ENCODE measurements at regions not wholly inside any gene's neighbourhood (a gene's known extent, or its start where the extent isn't known, plus 50 kb on each side); places are given as distances from the start of the nearest gene placed in this dataset.

DNA sequence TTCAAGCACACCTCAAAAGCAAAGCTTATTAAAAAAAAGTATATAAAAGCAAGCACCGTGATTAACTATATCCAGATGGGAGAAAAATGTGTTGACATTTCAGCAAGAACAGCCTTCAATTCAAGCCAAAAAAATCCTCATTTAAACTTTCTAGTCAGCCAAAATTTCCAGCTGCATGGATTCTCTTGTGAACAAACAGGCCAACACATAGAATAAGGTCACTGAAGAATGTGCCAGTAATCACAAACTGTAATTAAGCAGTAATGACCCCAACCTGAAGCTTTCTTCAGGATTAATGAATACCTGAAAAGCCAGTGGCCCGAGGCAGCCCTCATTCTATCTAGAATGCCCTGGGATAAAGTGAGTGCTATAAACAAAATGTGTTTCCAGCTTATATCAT is 130.7 kb upstream of the KCNMB2 start:
- TF ChIP-seq ZFP30 (CRISPR knock-in tag; IDR thresholded peaks at IDR 0.05): no peak
- no peak for TF ChIP-seq PPARA (CRISPR knock-in tag; IDR thresholded peaks at IDR 0.05; ENCODE audit: borderline replicate concordance)
- no peak for ATAC-seq

GRCh38 chr3:178406206-178406605 is 130.0 kb upstream of the KCNMB2 start:
- TF ChIP-seq OSR1 (CRISPR knock-in tag; IDR thresholded peaks at IDR 0.05) (no peak), RARB (CRISPR knock-in tag; IDR thresholded peaks at IDR 0.05) (no peak), TCF4 (CRISPR knock-in tag; IDR thresholded peaks at IDR 0.05; ENCODE audit: borderline replicate concordance) (no peak), BACH2 (CRISPR knock-in tag; IDR thresholded peaks at IDR 0.05; ENCODE audit: borderline replicate concordance) (no peak), PATZ1 (CRISPR knock-in tag; IDR thresholded peaks at IDR 0.05; ENCODE audit: borderline replicate concordance) (no peak), ARNTL (CRISPR knock-in tag; IDR thresholded peaks at IDR 0.05; ENCODE audit: borderline replicate concordance, low read depth) (no peak), ZFP3 (CRISPR knock-in tag; IDR thresholded peaks at IDR 0.05) (no peak), CSDC2 (CRISPR knock-in tag; IDR thresholded peaks at IDR 0.05) (no peak), ZC3H10 (CRISPR knock-in tag; IDR thresholded peaks at IDR 0.05) (no peak)
- ATAC-seq: no peak

DNA sequence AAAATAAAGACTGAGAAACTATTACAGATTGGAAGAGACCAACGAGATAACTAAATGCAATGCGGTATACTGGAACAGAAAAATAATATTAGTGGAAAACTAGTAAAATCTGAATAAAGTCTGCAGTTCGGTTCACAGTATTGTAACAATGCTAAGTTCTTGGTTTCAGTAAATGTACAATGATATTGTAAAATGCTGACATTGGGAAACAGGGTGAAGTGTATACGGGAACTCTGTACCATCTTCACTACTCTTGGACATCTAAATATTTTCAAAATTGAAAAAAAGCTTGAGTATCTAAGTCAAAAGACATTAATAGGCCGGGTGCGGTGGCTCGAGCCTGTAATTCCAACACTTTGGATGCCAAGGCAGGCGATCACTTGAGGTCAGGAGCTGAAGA is 120.9 kb upstream of the KCNMB2 start:
- no peak for ATAC-seq
- TF ChIP-seq ISL1 (CRISPR knock-in tag; IDR thresholded peaks at IDR 0.05) (no peak), SNAI2 (CRISPR knock-in tag; IDR thresholded peaks at IDR 0.05) (no peak), ZNF70 (CRISPR knock-in tag; IDR thresholded peaks at IDR 0.05) (no peak)

DNA sequence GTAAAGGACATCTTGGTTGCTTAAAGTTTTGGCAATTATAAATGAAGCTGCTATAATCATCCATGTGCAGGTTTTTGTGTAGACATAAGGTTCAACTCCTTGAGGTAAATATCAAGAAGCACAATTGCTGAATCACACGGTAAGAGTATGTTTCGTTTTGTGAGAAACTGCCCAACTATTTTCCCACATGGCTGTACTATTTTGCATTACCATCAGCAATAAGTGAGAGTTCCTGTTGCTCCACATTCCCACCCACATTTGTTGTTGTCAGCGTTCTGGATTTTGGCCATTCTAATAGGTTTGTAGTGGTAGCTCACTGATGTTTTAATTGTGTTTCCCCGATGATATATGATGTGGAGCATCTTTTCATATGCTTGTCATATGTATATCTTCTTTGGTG is 118.5 kb upstream of the KCNMB2 start:
- ATAC-seq: no peak
- TF ChIP-seq POU6F1 (CRISPR knock-in tag; IDR thresholded peaks at IDR 0.05; ENCODE audit: borderline replicate concordance, low read depth) (no peak), ZFP3 (CRISPR knock-in tag; IDR thresholded peaks at IDR 0.05) (no peak), ZFP30 (CRISPR knock-in tag; IDR thresholded peaks at IDR 0.05) (no peak), ESRRG (CRISPR knock-in tag; IDR thresholded peaks at IDR 0.05) (no peak), ZNF8 (CRISPR knock-in tag; IDR thresholded peaks at IDR 0.05) (no peak), ZNF565 (CRISPR knock-in tag; conservative IDR thresholded peaks at IDR 0.05; ENCODE audit: low read depth) (no peak), PATZ1 (CRISPR knock-in tag; IDR thresholded peaks at IDR 0.05; ENCODE audit: borderline replicate concordance) (no peak), ZC3H10 (CRISPR knock-in tag; IDR thresholded peaks at IDR 0.05) (no peak), SNAI2 (CRISPR knock-in tag; IDR thresholded peaks at IDR 0.05) (no peak), RARB (CRISPR knock-in tag; IDR thresholded peaks at IDR 0.05) (no peak), ARNTL (CRISPR knock-in tag; IDR thresholded peaks at IDR 0.05; ENCODE audit: borderline replicate concordance, low read depth) (no peak), BACH2 (CRISPR knock-in tag; IDR thresholded peaks at IDR 0.05; ENCODE audit: borderline replicate concordance) (no peak), TCF4 (CRISPR knock-in tag; IDR thresholded peaks at IDR 0.05; ENCODE audit: borderline replicate concordance) (no peak)
- TF ChIP-seq, protein P1, sequence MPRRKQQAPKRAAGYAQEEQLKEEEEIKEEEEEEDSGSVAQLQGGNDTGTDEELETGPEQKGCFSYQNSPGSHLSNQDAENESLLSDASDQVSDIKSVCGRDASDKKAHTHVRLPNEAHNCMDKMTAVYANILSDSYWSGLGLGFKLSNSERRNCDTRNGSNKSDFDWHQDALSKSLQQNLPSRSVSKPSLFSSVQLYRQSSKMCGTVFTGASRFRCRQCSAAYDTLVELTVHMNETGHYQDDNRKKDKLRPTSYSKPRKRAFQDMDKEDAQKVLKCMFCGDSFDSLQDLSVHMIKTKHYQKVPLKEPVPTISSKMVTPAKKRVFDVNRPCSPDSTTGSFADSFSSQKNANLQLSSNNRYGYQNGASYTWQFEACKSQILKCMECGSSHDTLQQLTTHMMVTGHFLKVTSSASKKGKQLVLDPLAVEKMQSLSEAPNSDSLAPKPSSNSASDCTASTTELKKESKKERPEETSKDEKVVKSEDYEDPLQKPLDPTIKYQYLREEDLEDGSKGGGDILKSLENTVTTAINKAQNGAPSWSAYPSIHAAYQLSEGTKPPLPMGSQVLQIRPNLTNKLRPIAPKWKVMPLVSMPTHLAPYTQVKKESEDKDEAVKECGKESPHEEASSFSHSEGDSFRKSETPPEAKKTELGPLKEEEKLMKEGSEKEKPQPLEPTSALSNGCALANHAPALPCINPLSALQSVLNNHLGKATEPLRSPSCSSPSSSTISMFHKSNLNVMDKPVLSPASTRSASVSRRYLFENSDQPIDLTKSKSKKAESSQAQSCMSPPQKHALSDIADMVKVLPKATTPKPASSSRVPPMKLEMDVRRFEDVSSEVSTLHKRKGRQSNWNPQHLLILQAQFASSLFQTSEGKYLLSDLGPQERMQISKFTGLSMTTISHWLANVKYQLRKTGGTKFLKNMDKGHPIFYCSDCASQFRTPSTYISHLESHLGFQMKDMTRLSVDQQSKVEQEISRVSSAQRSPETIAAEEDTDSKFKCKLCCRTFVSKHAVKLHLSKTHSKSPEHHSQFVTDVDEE (CRISPR knock-in tag; IDR thresholded peaks at IDR 0.05): no peak
- TF ChIP-seq, protein P2, sequence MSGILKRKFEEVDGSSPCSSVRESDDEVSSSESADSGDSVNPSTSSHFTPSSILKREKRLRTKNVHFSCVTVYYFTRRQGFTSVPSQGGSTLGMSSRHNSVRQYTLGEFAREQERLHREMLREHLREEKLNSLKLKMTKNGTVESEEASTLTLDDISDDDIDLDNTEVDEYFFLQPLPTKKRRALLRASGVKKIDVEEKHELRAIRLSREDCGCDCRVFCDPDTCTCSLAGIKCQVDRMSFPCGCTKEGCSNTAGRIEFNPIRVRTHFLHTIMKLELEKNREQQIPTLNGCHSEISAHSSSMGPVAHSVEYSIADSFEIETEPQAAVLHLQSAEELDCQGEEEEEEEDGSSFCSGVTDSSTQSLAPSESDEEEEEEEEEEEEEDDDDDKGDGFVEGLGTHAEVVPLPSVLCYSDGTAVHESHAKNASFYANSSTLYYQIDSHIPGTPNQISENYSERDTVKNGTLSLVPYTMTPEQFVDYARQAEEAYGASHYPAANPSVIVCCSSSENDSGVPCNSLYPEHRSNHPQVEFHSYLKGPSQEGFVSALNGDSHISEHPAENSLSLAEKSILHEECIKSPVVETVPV (CRISPR knock-in tag; IDR thresholded peaks at IDR 0.05): no peak

Measured in SK-N-SH treated with all-trans-retinoic acid at 6 μM for 48 hours (cell line).